Colonic mucosa (tissue), 4 donors: ENCODE measurements at regions not wholly inside any gene's neighbourhood (a gene's known extent, or its start where the extent isn't known, plus 50 kb on each side); places are given as distances from the start of the nearest gene placed in this dataset.
"Not testable (repeated sequence)": the region's sequence is repeated elsewhere in the genome, so short reads cannot be mapped to it uniquely, and the experiment has no call there.

Source experiments
- DNase-seq: peaks from one replicate; pipeline ENCODE4 v3.0.0-alpha.2; 2020
- H3K27ac ChIP-seq: fragments of 200-600 bp; one replicate; pipeline ENCODE4 v1.8.0; 2021
- H3K27me3 ChIP-seq: fragments of 200-600 bp; one replicate; pipeline ENCODE4 v1.8.0; 2021
- H3K36me3 ChIP-seq: fragments of 200-600 bp; one replicate; pipeline ENCODE4 v1.8.0; 2021
- H3K4me1 ChIP-seq: fragments of 200-600 bp; one replicate; pipeline ENCODE4 v1.8.0; 2021; ENCODE audit warnings: mild to moderate bottlenecking
- H3K4me3 ChIP-seq: fragments of 200-600 bp; one replicate; pipeline ENCODE4 v1.8.0; 2021
- H3K9ac ChIP-seq, 2 donors: one replicate each; pipeline ENCODE4 v1.7.0; 2013; ENCODE audit warnings: control low read depth in 2 of 2, low read depth in 2 of 2, low read length in 2 of 2
- H3K9me3 ChIP-seq: fragments of 200-600 bp; one replicate; pipeline ENCODE4 v1.8.0; 2021
- intact Hi-C: fragments of 100-400 bp; cut with DNase I; formaldehyde crosslinking; loops from one replicate; pipeline ENCODE4 v1.14.1; 2022
- TF ChIP-seq, protein P1 (sequence below): fragments of 200-600 bp; IDR thresholded peaks from one replicate; pipeline ENCODE4 v1.8.0; 2022; ENCODE audit warnings: antibody characterized with exemption, mild to moderate bottlenecking
- donor health status: healthy.
- donor health status: DM: no; HTN: no; CAD: no.
- donor health status: DM: no; HTN: no; CAD: no.

- TF ChIP-seq, protein P1, sequence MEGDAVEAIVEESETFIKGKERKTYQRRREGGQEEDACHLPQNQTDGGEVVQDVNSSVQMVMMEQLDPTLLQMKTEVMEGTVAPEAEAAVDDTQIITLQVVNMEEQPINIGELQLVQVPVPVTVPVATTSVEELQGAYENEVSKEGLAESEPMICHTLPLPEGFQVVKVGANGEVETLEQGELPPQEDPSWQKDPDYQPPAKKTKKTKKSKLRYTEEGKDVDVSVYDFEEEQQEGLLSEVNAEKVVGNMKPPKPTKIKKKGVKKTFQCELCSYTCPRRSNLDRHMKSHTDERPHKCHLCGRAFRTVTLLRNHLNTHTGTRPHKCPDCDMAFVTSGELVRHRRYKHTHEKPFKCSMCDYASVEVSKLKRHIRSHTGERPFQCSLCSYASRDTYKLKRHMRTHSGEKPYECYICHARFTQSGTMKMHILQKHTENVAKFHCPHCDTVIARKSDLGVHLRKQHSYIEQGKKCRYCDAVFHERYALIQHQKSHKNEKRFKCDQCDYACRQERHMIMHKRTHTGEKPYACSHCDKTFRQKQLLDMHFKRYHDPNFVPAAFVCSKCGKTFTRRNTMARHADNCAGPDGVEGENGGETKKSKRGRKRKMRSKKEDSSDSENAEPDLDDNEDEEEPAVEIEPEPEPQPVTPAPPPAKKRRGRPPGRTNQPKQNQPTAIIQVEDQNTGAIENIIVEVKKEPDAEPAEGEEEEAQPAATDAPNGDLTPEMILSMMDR = no peak
- H3K4me3 ChIP-seq = no peak overlapping the region
- H3K27me3 ChIP-seq = no peaks in the 10 kb centered on the region
- H3K9ac ChIP-seq = no peak overlapping the region
- H3K4me1 ChIP-seq = no peaks in the 10 kb centered on the region
- intact Hi-C loops = no loop called here
- no peaks in the 10 kb centered on the region for H3K9me3 ChIP-seq
- no peaks in the 10 kb centered on the region for H3K36me3 ChIP-seq
- no peak overlapping the region for H3K27ac ChIP-seq
- DNase-seq = no peak
Observed at GRCh38 chr3:152587861-152588260, 247.1 kb upstream of the P2RY1 start.

DNA sequence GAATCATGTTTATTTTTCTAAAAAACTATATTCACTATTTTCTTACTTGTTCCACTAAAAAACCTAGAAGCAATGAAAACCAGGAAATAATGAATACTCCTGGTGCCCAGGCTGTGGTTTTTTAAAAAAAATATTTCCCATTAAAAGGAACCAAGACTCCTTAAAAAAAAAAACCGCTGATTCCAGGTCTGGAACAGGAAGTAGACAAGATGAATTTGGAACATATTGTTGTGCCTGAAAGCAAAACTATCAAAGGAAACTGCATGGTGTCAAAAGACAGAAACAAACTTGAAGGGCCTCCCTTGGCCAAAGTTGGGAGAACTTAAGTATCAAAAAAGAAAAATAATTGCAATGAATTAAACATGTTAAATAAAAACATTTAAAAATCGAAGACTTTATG, 245.3 kb upstream of the P2RY1 start:
- intact Hi-C loops = no loop called here
- Histone ChIP-seq H3K4me1 (no peaks in the 10 kb centered on the region), H3K4me3 (no peak overlapping the region), H3K9ac (no peak overlapping the region), H3K9me3 (no peaks in the 10 kb centered on the region), H3K27ac (no peak overlapping the region), H3K36me3 (no peaks in the 10 kb centered on the region), H3K27me3 (no peaks in the 10 kb centered on the region)
- TF ChIP-seq, protein P1 = no peak
- DNase-seq = no peak

DNA sequence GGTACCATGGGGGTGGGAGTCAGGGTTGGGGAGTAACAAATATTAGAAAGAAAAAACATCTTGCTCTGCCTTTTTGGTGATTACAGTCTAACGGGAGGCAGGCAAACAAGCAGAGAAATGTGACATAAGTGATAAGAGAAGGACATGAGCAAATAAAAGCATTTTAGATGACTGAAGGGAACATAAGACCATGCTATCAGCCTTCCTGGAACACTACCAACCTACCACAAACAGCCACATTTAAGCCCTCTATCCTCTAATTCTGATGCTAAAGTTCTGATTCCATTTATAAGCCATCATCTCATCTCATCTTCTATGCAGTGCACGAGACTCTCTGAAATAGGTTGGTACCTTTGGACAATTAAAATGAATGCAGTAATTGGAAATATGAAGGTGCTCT, 243.4 kb upstream of the P2RY1 start:
- DNase-seq = no peak
- intact Hi-C loops = no loop called here
- H3K4me3 ChIP-seq = no peak overlapping the region
- H3K27ac ChIP-seq = no peak overlapping the region
- H3K9me3 ChIP-seq = no peaks in the 10 kb centered on the region
- no peaks in the 10 kb centered on the region for H3K36me3 ChIP-seq
- H3K4me1 ChIP-seq = peaks cover 1% of the 10 kb centered on the region
- TF ChIP-seq, protein P1 = no peak
- no peak overlapping the region for H3K9ac ChIP-seq
- H3K27me3 ChIP-seq = no peaks in the 10 kb centered on the region

GRCh38 chr3:152593242-152593641, 241.7 kb upstream of the P2RY1 start:
- Histone ChIP-seq H3K36me3 (no peaks in the 10 kb centered on the region), H3K9ac (no peak overlapping the region), H3K27ac (no peak overlapping the region), H3K4me1 (peaks cover 6% of the 10 kb centered on the region), H3K4me3 (no peak overlapping the region), H3K9me3 (no peaks in the 10 kb centered on the region), H3K27me3 (no peaks in the 10 kb centered on the region)
- DNase-seq = no peak
- TF ChIP-seq, protein P1 = no peak
- intact Hi-C loops = no loop called here

DNA sequence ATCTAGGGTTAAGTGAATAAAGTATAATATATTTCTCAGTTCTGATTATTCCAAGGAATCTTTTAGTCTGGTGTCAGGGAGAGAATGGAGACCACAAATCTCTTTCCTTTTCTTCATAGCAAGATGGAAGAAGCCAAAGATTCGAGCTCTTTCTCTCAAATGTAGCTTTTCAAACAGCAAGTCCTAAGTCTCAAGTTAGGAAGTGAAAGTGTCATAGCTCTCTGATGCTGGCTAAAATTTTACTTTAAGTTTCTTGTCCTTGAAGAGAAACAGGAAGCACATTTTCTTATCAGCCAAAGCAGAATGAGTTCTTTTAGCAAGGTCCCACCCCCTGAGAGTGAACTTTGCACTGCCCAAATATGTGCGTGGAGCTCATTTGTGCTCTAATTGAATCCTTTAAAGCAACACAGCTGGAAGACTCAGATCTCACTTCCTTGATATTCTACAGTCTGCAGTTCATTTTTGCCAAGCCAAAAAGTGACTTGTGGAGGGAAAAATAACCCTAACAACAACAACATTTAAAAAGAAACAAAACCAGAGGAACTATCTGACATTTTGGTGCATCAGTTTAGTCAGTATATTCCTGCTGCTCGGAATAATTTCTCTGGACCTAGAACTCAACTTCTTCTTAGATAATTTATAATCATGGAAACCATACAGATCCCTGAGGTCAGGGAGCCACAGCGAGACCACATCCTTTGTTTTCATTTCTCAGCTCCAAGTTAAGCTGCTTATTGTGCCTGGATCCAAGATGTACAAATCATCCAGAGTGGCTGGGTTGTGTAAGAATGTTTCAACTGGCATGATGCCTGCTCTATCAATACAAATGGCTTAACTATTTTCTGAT, 238.7 kb upstream of the P2RY1 start:
- H3K9ac ChIP-seq = no peak overlapping the region
- no peaks in the 10 kb centered on the region for H3K9me3 ChIP-seq
- no peak overlapping the region for H3K4me3 ChIP-seq
- H3K36me3 ChIP-seq = no peaks in the 10 kb centered on the region
- peaks cover 6% of the 10 kb centered on the region for H3K4me1 ChIP-seq
- H3K27ac ChIP-seq = peak overlapping the region; percentile 67
- intact Hi-C loops = no loop called here
- H3K27me3 ChIP-seq = no peaks in the 10 kb centered on the region
- TF ChIP-seq, protein P1 = no peak
- peak; percentile 78 for DNase-seq

DNA sequence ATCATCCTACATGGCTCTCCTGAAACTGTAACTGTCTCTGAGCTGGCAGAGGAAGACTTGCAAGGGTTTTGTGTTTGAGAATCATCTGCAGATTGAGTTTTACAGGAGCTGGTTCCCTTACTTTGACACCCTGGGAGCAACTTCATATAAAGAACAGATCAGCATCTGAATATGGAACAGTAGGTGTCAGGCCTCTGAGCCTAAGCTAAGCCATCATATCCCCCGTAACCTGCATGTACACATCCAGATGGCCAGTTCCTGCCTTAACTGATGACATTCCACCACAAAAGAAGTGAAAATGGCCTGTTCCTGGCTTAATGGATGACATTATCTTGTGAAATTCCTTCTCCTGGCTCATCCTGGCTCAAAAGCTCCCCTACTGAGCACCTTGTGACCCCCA, 238.1 kb upstream of the P2RY1 start:
- DNase-seq, H3K36me3 ChIP-seq, H3K4me1 ChIP-seq, H3K9ac ChIP-seq, H3K4me3 ChIP-seq, H3K9me3 ChIP-seq, H3K27me3 ChIP-seq, intact Hi-C loops: not testable (repeated sequence)
- peak overlapping the region; percentile 67 for H3K27ac ChIP-seq
